T-helper 17 cell (primary cell): ENCODE measurements at regions not wholly inside any gene's neighbourhood (a gene's known extent, or its start where the extent isn't known, plus 50 kb on each side); places are given as distances from the start of the nearest gene placed in this dataset.
"Not testable (repeated sequence)": the region's sequence is repeated elsewhere in the genome, so short reads cannot be mapped to it uniquely, and the experiment has no call there.

Experiments used
- ATAC-seq: fragments of 150-1000 bp; cut with Tn5 transposase; 2 replicates; pipeline ENCODE4 v1.10.0; 2021; ENCODE audit warnings: mild to moderate bottlenecking, moderate library complexity
- DNase-seq, 3 donors: peaks; one replicate each; pipeline versions ENCODE4 v3.0.0 to v3.0.0-alpha.2; 2020 to 2021
- H3K9me3 ChIP-seq: one replicate; pipeline ENCODE4 v1.7.0; 2013; ENCODE audit warnings: low read length, mild to moderate bottlenecking; ENCODE audit not compliant: control insufficient read depth, poor library complexity, severe bottlenecking
- H3K27ac Mint-ChIP-seq: one replicate; pipeline ENCODE4 v1.8.0; 2022; ENCODE audit warnings: mild to moderate bottlenecking, moderate library complexity, mixed read lengths
- H3K27me3 Mint-ChIP-seq: one replicate; pipeline ENCODE4 v1.8.0; 2022; ENCODE audit warnings: mixed read lengths
- H3K36me3 Mint-ChIP-seq: one replicate; pipeline ENCODE4 v1.8.0; 2022; ENCODE audit warnings: low read depth, mixed read lengths
- H3K4me1 Mint-ChIP-seq: one replicate; pipeline ENCODE4 v1.8.0; 2022; ENCODE audit warnings: mild to moderate bottlenecking, mixed read lengths
- H3K4me3 Mint-ChIP-seq: one replicate; pipeline ENCODE4 v1.8.0; 2022; ENCODE audit warnings: mild to moderate bottlenecking, moderate library complexity, mixed read lengths

DNA sequence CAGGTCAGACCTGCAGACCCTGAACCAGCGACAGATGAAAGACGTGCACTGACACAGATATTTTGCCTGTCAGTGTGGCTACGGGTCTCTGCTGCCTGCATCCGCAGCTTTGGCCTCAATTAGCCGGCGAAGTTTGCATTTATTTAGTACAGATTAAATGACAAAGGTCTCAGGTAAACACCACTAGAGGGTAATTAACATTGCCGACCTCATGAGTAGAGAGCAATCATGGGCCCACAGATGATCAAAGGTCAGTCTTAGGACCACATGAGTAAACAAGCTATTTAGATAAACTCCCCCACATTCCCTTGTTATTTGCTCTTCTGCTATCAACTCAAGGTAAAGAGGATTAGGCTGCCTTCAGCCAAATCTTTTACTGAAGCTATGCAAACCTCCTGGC, 248.1 kb upstream of the SEL1L start:
- not testable (repeated sequence) for H3K36me3 Mint-ChIP-seq, H3K4me3 Mint-ChIP-seq, H3K9me3 ChIP-seq, H3K4me1 Mint-ChIP-seq, DNase-seq, H3K27me3 Mint-ChIP-seq, ATAC-seq, H3K27ac Mint-ChIP-seq

DNA sequence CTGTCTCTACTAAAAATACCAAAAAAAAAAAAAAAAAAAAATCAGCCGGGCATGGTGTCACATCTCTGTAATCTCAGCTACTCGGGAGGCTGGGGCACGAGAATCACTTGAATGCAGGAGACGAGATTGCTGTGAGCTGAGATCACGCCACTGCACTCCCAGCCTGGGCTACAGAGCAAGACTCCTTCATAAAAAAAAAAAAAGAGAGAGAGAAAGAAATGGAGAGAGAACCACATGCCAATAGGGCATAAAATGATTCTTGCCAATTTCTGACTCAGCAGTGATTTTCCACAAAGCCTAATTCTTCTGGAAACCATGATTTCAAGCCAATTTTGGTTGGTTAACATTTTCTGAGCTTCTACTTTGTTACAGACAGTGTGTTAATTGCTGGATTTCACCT, 250.4 kb upstream of the SEL1L start:
- no peak for ATAC-seq
- H3K9me3 ChIP-seq, result no peaks in the 10 kb centered on the region
- Mint-ChIP-seq H3K4me1 (no peaks in the 10 kb centered on the region), H3K4me3 (no peak overlapping the region), H3K27ac (no peak overlapping the region), H3K27me3 (no peaks in the 10 kb centered on the region), H3K36me3 (no peaks in the 10 kb centered on the region)
- no peak for DNase-seq

DNA sequence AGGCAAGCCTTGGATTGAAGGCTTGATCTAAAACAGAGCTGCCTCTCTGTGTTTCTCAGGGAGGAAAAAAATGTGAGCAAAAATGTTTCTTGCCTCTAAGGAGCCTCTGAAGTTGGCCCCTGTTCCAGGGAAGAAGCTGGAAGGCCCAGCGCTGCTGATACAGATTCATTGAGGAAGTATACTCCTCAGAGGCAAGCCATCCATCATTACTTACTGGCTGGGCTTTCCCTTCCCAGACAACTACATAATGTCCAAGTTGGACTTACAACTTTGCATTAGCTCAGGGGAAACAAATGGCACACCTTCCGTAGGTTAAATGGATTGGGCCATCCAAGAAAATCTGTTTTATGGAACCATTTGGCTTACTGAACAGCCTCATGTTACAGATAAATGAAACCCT, 263.7 kb upstream of the SEL1L start:
- ATAC-seq, result no peak
- DNase-seq, result no peak
- Mint-ChIP-seq H3K36me3 (no peaks in the 10 kb centered on the region), H3K4me1 (no peaks in the 10 kb centered on the region), H3K4me3 (no peak overlapping the region), H3K27ac (no peak overlapping the region), H3K27me3 (no peaks in the 10 kb centered on the region)
- H3K9me3 ChIP-seq, result no peaks in the 10 kb centered on the region

DNA sequence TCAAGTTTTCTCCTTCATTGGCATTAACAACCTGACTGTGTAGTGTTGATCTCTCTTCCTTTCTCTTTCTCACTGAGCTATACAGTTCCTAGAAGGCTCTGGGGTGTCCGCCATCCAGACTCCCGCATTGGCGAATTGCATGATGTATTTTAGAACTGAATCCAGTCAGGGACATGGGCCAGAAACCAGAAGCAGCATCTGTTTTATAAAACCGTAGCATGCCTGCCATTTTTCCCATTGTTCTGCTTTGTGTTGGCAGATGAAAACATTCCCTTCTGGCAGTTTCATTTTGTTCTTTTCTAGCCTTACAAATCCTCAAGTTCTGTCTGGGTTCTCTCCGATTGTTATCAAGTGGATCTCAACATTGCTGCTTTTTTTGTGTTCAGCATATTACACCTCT, 268.3 kb upstream of the SEL1L start:
- no peaks in the 10 kb centered on the region for H3K9me3 ChIP-seq
- ATAC-seq (no peak), DNase-seq (no peak)
- no peak overlapping the region for H3K4me3 Mint-ChIP-seq
- H3K27ac Mint-ChIP-seq, result no peak overlapping the region
- H3K36me3 Mint-ChIP-seq, result no peaks in the 10 kb centered on the region
- no peaks in the 10 kb centered on the region for H3K27me3 Mint-ChIP-seq
- no peaks in the 10 kb centered on the region for H3K4me1 Mint-ChIP-seq

GRCh38 chr14:81802341-81802740, 268.7 kb upstream of the SEL1L start:
- H3K9me3 ChIP-seq, result no peaks in the 10 kb centered on the region

GRCh38 chr14:81805785-81806184, 272.1 kb upstream of the SEL1L start:
- Mint-ChIP-seq H3K27ac (no peak overlapping the region), H3K36me3 (no peaks in the 10 kb centered on the region), H3K4me3 (no peak overlapping the region), H3K4me1 (no peaks in the 10 kb centered on the region), H3K27me3 (no peaks in the 10 kb centered on the region)
- DNase-seq, result no peak
- no peak for ATAC-seq
- H3K9me3 ChIP-seq, result no peaks in the 10 kb centered on the region

More at GRCh38 chr14:81802341-81802740, 268.7 kb upstream of the SEL1L start:
- no peaks in the 10 kb centered on the region for H3K4me1 Mint-ChIP-seq
- DNase-seq (no peak), ATAC-seq (no peak)
- no peak overlapping the region for H3K4me3 Mint-ChIP-seq
- H3K27me3 Mint-ChIP-seq, result no peaks in the 10 kb centered on the region
- no peak overlapping the region for H3K27ac Mint-ChIP-seq
- H3K36me3 Mint-ChIP-seq, result no peaks in the 10 kb centered on the region

DNA sequence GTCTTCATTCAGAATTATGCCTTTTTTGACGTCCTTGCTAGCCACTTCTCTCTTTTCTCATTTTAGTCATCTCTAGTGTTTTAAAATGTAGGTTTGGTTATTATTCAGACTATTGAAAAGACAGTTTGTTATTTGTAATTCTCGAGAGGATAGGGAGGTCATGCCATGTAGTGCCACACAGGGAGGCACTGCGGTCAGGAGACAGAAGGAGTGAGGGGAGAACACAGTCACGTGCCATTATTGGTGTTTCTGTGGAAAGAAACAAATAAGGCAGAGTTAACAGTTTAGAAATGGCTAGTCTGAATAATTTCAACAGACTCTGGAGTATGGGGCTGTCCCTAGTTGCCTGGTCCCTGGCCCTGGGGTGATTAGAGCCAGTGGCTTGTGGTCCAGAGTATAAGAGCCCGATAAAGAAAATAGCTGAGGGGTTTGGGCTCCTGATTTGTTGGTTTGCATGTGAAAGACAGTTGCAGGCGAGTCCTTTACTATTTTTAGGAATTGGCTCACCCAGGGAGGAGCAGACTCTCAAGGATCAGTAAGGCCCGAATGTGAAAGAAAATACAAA, 278.1 kb upstream of the SEL1L start:
- Mint-ChIP-seq H3K4me3 (no peak overlapping the region), H3K27me3 (no peaks in the 10 kb centered on the region), H3K27ac (no peak overlapping the region), H3K36me3 (no peaks in the 10 kb centered on the region), H3K4me1 (no peaks in the 10 kb centered on the region)
- ATAC-seq (no peak), DNase-seq (no peak)
- no peaks in the 10 kb centered on the region for H3K9me3 ChIP-seq

- H3K9me3 ChIP-seq, result no peaks in the 10 kb centered on the region
- no peaks in the 10 kb centered on the region for H3K4me1 Mint-ChIP-seq
- no peaks in the 10 kb centered on the region for H3K27me3 Mint-ChIP-seq
- H3K36me3 Mint-ChIP-seq, result no peaks in the 10 kb centered on the region
- ATAC-seq (no peak), DNase-seq (no peak)
- H3K27ac Mint-ChIP-seq, result no peak overlapping the region
- H3K4me3 Mint-ChIP-seq, result no peak overlapping the region
Observed at GRCh38 chr14:81818271-81818670, 284.6 kb upstream of the SEL1L start.

DNA sequence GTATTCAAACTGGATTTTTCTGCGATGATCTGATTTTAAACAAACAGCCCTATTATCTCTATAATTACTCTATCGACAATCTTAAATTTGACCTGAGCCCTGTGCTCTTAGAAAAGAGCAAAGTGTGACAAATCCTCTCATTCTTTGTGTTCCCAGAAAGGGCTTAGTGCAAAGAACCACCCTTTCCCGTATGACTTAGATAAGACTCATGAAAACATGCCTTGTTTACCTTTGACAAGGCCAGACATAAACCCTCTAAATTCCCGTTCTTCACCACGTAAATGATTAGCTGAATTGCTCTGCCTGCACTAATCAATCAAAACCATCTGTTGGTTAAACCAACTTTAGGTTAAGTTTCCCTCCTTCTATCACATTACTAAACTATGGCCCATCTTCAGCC, 285.7 kb upstream of the SEL1L start:
- H3K27ac Mint-ChIP-seq, result no peak overlapping the region
- no peak overlapping the region for H3K4me3 Mint-ChIP-seq
- no peaks in the 10 kb centered on the region for H3K4me1 Mint-ChIP-seq
- H3K27me3 Mint-ChIP-seq, result no peaks in the 10 kb centered on the region
- no peaks in the 10 kb centered on the region for H3K9me3 ChIP-seq
- ATAC-seq (no peak), DNase-seq (no peak)
- no peaks in the 10 kb centered on the region for H3K36me3 Mint-ChIP-seq

GRCh38 chr14:81819910-81820309, 286.3 kb upstream of the SEL1L start:
- no peaks in the 10 kb centered on the region for H3K4me1 Mint-ChIP-seq
- H3K27me3 Mint-ChIP-seq, result no peaks in the 10 kb centered on the region
- no peak overlapping the region for H3K4me3 Mint-ChIP-seq
- ATAC-seq (no peak), DNase-seq (no peak)
- no peak overlapping the region for H3K27ac Mint-ChIP-seq
- no peaks in the 10 kb centered on the region for H3K36me3 Mint-ChIP-seq
- no peaks in the 10 kb centered on the region for H3K9me3 ChIP-seq

GRCh38 chr14:81826081-81826480, 292.4 kb upstream of the SEL1L start:
- Mint-ChIP-seq H3K4me1 (no peaks in the 10 kb centered on the region), H3K4me3 (no peak overlapping the region), H3K27me3 (no peaks in the 10 kb centered on the region), H3K36me3 (no peaks in the 10 kb centered on the region), H3K27ac (no peak overlapping the region)
- H3K9me3 ChIP-seq, result no peaks in the 10 kb centered on the region
- no peak for ATAC-seq
- no peak for DNase-seq

DNA sequence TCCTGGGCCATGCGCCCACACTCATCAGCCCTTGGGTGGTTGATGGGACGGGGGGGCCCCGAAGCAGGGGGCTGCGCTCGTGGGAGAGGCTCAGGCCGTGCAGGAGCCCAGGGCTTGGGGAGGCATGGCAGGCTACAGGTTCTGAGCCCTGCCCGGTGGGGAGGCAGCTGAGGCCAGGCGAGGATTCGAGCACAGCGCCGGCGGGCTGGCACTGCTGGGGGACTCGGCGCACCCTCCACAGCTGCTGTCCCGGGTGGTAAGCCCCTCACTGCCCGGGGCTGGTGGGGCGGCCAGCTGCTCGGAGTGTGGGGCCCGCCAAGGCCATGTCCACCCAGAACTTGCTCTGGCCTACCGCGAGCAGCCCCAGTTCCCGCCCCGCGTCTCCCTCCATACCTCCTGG, 295.8 kb upstream of the SEL1L start:
- Mint-ChIP-seq H3K4me3 (no peak overlapping the region), H3K27ac (no peak overlapping the region), H3K4me1 (no peaks in the 10 kb centered on the region), H3K36me3 (no peaks in the 10 kb centered on the region), H3K27me3 (no peaks in the 10 kb centered on the region)
- H3K9me3 ChIP-seq, result no peaks in the 10 kb centered on the region
- no peak for ATAC-seq
- no peak for DNase-seq

- no peak for ATAC-seq
- Mint-ChIP-seq H3K4me1 (no peaks in the 10 kb centered on the region), H3K36me3 (no peaks in the 10 kb centered on the region), H3K27ac (no peak overlapping the region), H3K4me3 (no peak overlapping the region), H3K27me3 (no peaks in the 10 kb centered on the region)
- no peak for DNase-seq
- no peaks in the 10 kb centered on the region for H3K9me3 ChIP-seq
Observed at GRCh38 chr14:81831128-81831820, 297.6 kb upstream of the SEL1L start.

DNA sequence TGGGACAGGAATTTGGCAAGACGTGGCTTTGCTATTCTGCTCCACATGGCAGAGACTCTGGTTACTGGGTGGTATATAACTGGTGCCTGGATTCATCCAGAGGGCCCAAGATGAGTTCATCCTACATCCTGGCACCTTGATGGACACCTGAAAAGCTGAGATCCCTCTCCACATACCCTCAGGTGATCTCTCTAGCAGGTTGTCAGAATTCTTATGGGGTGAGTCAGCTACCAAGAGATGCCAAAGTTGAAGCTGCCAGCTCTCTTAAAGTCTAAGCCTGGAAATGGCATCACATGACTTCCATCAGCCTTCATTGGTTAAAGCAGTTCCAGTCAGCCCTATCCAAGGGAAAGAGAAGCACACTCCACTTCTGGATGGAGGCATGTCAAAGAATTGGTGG, 300.7 kb upstream of the SEL1L start:
- H3K27ac Mint-ChIP-seq, result no peak overlapping the region
- H3K9me3 ChIP-seq, result no peaks in the 10 kb centered on the region
- ATAC-seq (no peak), DNase-seq (no peak)
- H3K4me3 Mint-ChIP-seq, result no peak overlapping the region
- H3K4me1 Mint-ChIP-seq, result no peaks in the 10 kb centered on the region
- H3K36me3 Mint-ChIP-seq, result no peaks in the 10 kb centered on the region
- H3K27me3 Mint-ChIP-seq, result no peaks in the 10 kb centered on the region
